GM19351 (cell line): ENCODE measurements at regions not wholly inside any gene's neighbourhood (a gene's known extent, or its start where the extent isn't known, plus 50 kb on each side); places are given as distances from the start of the nearest gene placed in this dataset.

Source experiments
- ATAC-seq: cut with Tn5 transposase; IDR thresholded peaks from one replicate; pipeline ENCODE4 v1.9.1; 2021; ENCODE audit warnings: mild to moderate bottlenecking, moderate library complexity; ENCODE audit not compliant: unreplicated experiment

DNA sequence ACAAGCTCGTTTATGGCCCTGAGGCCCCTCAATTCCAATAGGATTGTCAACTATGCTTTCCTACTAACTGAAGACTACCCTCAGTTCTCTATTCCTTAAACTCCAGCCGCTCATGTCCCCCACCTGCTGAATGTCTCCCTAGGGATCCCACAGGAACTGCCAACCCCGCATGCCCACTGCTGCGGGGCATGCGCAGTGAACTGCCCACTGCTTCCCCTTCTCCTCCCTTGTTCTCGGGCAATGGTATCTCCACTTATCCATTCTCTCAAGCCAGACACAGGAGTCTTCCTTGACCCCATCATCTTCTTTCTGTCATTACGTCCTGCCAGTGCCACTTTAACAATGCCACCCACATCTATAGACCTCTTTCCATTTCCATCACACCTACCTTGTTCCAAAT is 90.0 kb downstream of the FGF18 start:
- no peak for ATAC-seq

DNA sequence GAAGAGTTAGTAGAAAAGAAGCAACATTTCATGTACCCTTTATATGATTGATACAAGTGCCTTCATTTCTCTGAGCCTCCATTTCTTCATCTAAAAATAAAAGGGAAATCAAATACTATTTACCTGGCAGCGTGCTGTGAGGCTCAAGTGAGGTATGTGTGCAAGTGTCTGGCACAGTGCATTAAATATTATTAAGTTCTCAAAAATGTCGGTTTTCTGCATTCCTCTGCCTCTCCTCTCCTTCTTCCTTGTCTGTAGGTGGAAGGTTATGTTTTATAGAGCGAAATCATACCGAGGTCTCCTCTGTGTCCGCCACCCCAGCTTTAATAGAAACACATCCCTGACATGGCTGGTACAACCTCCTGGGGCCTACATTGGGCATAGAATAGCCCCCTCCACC is 93.0 kb downstream of the FGF18 start:
- no peak for ATAC-seq

GRCh38 chr5:171513591-171513990 is 94.1 kb downstream of the FGF18 start:
- no peak for ATAC-seq

- ATAC-seq = no peak
These were observed 99.5 kb downstream of the FGF18 start for GRCh38 chr5:171518916-171519315.

DNA sequence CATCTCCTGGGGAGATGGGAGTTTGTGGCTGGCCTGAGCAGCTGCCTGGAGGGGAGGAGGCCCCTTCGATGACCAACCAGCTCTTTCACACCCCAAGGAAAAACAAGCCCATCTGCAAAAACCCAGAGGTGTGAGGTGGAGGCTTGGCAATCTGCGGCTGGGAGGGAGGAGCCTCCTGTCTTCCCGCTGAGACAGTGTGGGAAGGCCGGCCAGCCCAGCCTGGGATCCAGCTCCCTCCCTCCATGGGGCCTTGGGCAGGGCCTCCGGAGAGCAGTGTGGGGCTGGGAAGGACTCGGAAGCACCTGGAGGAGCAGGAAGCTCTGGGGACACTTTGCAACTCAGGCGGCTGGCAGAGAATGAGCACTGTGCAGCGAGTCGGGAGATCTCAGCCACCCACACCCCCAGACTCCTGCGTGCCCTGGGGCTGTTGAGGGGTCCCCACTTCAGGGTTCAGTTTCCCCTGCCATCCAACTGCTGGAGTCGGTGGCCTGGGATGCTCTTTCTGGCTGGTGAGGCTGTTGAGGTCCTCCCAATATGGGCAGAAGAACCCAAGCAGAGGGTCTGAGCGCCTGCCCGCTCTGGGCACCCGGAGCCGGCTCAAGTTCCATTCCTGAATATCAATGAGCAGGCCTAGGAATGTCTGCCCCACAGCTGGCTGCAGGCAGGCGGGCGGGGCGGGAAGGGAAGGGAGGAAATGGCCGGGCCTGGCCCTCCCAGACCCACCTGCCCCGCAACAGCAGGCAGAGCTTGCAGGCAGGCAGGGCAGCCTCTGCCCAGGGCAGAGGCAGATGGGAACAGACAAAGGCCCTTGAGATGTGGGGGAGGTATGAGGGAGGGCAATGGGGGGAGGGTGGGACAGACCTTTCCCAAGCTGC is 101.1 kb downstream of the FGF18 start:
- ATAC-seq = no peak

- no peak for ATAC-seq
These were observed 101.8 kb downstream of the FGF18 start for GRCh38 chr5:171521219-171521633.

GRCh38 chr5:171521679-171522078 is 102.2 kb downstream of the FGF18 start:
- ATAC-seq = no peak

GRCh38 chr5:171523781-171524180 is 104.3 kb downstream of the FGF18 start:
- no peak for ATAC-seq

GRCh38 chr5:171524466-171524865 is 105.0 kb downstream of the FGF18 start:
- ATAC-seq = no peak

- ATAC-seq = no peak
These were observed 105.6 kb downstream of the FGF18 start for GRCh38 chr5:171525085-171525484.

- no peak for ATAC-seq
These were observed 108.6 kb downstream of the FGF18 start for GRCh38 chr5:171528036-171528435.

DNA sequence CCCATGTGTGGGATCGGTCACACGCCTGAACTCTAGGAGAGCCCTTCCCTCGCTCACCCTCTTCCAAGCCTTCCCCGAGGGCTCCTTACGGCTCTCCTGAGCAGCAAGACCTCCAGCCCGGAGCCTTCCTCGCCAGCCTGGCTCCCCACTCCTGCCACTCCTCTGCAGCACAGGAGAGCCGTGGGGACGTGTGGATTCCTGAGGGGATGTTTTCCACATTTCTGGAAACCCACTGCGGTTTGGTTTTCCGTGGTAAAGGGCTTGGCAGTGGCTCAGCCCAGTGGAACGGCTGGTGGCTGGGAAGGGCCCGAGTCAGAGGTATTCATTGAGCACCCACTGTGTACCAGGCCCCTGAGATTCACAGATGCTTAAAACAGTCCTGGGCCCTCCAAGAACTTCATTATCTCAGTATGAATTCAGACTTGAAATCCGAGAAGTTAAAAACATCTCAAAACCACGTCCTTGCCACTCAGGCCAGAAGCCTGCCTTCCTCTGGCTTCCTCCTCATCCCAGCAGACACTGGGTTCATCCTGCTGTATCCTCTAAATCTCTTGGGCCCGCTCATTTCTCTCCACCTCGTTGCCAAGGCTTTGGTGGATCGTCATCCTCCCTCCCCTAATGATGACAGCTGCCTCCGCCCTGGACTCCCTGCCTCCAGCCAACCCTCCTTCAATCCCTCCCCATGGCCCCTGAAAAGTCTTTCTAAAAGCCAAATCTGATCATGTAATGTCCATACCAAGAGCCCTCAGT is 109.6 kb downstream of the FGF18 start:
- no peak for ATAC-seq

GRCh38 chr5:171531638-171532037 is 112.2 kb downstream of the FGF18 start:
- ATAC-seq = no peak

DNA sequence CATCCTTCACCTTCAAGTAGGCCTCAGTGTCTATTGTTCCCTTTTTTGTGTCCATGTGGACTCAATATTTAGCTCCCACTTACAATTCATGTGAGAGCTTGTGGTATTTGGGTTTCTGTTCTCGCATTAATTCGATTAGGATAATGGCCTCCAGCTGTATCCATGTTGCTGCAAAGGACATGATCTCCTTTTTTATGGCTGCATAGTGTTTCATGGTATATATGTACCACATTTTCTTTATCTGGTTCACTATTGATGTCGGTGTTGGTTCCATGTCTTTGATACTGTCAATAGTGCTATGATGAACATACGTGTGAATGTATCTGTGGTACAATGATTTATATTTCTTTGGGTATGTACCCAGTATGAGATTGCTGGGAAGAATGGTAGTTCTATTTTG is 113.7 kb downstream of the FGF18 start:
- no peak for ATAC-seq

GRCh38 chr5:171534043-171534895 is 114.8 kb downstream of the FGF18 start:
- ATAC-seq = no peak

DNA sequence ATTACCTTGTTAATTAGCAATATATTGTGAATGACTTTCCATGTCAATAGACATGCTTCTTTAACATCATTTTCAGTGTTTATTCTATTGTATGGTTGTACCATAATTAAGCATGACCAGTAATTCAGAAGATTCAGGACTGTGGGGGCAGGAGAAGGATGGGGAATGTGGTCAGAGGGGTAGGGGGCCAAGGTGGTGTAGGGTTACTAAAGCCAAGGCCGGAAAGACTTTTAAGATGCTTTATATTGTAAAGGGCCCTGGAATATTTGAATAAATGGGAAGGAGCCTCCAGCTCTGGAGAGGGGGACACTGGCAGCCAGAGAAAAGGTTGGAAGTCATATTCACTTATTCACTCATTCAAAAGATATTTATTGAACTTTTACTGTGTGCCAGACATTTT is 115.7 kb downstream of the FGF18 start:
- no peak for ATAC-seq

- no peak for ATAC-seq
These were observed 117.8 kb downstream of the FGF18 start for GRCh38 chr5:171537070-171537849.

GRCh38 chr5:171537923-171538537 is 118.6 kb downstream of the FGF18 start:
- ATAC-seq = no peak

DNA sequence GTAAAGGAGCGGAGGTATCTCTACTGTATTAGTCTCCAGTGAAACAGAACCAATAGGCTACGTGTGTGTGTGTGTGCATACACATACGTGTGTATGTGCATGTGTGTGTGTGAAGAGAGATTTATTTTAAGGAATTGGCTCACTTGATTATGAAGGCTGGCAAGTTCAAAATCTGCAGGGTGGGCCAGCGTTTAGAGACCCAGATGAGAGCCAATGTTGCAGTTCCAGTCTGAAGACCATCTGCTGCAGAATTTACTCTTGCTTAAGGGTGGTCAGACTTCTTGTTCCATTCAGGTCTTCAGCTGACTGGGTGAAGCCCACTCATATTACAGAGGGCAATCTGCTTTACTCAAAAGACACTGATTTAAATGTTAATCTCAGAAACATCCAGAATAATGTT is 119.2 kb downstream of the FGF18 start:
- ATAC-seq = no peak

DNA sequence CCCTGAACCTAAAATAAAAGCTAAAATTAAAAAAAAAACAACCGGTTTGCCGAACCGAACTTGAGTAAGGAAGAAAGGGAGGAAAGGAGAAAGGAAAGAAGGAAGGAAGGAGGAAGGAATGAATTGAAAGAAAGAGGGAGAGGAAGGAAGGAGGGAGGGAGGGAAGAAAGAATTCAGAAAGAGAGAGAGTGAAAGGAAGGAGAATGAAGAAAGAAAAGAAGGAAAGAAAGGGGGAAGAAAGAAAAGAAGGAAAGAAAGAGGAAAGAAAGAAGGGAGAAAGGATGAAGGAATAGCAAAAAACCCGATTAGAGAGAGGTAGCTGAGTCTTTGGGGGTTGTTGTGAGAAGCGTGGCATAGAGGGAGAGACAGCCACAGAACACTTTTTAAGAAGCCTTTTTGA is 121.4 kb downstream of the FGF18 start:
- no peak for ATAC-seq
